ENCODE measurements at regions not wholly inside any gene's neighbourhood (a gene's known extent, or its start where the extent isn't known, plus 50 kb on each side); places are given as distances from the start of the nearest gene placed in this dataset.

DNA sequence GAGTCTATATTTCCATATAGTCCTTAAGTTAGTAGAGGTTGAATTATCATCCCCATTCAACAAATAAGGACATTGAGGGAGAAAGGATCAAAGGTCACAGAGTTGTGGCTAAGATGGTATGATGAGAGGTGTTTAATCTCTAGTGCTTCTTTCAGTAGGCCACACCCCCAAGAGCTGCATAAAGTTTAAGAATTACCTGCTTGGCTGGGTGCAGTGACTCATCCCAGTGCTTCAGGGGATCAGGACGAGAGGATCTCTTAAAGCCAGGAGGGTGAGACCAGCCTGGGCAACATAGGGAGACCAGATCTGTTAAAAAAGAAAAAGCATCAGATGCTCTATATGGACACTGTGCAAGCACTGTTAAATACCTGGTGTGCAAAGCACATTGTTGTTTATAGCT lies 560.0 kb upstream of the KLHL1 start:
- no peak for TF ChIP-seq CTCF (IDR thresholded peaks at IDR 0.05)
- no peak overlapping the region for H3K4me3 ChIP-seq
- no peak for DNase-seq (ENCODE audit: low spot score)
- H3K27ac ChIP-seq: no peak overlapping the region

DNA sequence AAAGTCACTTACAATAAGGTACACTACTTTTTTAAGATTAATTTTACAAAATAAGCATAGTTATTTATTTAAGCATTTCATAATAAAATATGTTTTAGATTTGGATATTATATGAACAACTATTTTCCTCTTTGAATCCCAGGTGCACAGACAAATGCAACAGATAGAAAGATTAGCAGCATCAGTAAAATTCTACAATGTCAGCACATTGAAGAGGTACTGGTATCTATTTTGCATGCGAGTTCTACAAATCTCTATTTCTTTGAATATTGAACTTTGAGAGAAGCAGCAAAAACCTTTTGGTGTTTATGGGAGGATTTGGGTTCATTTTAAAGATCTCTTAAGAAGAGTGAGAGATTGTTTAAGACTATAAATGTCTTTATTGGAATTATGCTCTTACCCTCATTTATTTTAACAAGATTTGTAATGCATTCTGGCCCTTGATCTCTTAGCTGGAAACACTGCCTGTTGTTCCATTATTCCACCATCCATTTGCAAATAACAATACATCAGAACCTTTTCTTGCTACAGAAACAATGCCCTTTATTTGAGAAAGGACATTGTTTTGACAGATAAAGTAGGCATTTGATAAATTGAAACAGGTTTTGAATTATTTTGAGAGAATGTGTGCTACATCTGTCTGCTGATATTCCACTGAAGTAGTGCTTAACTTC lies 558.8 kb upstream of the KLHL1 start:
- Histone ChIP-seq H3K4me3 (no peak overlapping the region), H3K27ac (no peak overlapping the region)
- DNase-seq (ENCODE audit: low spot score): no peak
- no peak for TF ChIP-seq CTCF (IDR thresholded peaks at IDR 0.05)

DNA sequence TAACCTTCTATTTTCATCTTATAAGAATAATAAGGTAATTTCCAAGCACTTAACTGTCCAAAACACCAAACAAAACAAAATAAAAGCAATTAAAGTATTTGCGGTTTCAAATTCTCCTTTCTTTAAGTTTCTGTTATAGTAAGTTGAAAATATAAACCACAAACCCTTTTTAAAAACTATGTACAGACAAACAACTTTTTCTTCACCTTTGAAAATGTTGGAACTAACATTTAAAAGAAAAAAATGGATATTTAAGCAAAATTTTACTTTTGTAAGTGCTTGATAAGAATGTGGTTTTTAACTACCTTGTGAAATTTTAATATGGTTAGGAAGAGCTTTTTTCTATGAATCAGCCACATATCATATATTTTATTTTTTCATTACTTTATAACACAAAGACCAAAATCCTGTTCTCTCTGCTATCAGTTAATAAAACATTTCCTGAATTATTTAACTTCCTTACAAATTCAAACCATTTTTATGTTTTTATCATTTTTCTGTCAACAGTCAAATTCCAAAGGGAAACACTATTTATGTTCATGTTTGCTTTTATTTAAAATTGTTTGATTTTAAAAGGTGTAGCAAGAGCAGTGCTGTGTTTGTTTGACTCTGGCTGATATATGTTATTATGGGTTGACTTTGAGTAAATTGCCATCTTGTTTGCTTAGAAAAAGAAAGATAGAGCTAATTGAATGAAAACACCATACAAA lies 554.1 kb upstream of the KLHL1 start:
- Histone ChIP-seq H3K4me3 (no peak overlapping the region), H3K27ac (no peak overlapping the region)
- DNase-seq (ENCODE audit: low spot score): no peak
- TF ChIP-seq CTCF (IDR thresholded peaks at IDR 0.05): no peak

GRCh38 chr13:70644052-70644451 lies 535.8 kb upstream of the KLHL1 start:
- H3K4me3 ChIP-seq: no peak overlapping the region
- DNase-seq (ENCODE audit: low spot score): no peak
- TF ChIP-seq CTCF (IDR thresholded peaks at IDR 0.05): no peak

GRCh38 chr13:70634893-70635292 lies 526.6 kb upstream of the KLHL1 start:
- TF ChIP-seq CTCF (IDR thresholded peaks at IDR 0.05): no peak
- H3K27ac ChIP-seq: no peak overlapping the region
- no peak for DNase-seq (ENCODE audit: low spot score)
- no peak overlapping the region for H3K4me3 ChIP-seq

More at GRCh38 chr13:70644052-70644451, 535.8 kb upstream of the KLHL1 start:
- no peak overlapping the region for H3K27ac ChIP-seq

- no peak for DNase-seq (ENCODE audit: low spot score)
- no peak overlapping the region for H3K27ac ChIP-seq
- no peak for TF ChIP-seq CTCF (IDR thresholded peaks at IDR 0.05)
- no peak overlapping the region for H3K4me3 ChIP-seq
These were observed 522.0 kb upstream of the KLHL1 start for GRCh38 chr13:70630247-70630646.

DNA sequence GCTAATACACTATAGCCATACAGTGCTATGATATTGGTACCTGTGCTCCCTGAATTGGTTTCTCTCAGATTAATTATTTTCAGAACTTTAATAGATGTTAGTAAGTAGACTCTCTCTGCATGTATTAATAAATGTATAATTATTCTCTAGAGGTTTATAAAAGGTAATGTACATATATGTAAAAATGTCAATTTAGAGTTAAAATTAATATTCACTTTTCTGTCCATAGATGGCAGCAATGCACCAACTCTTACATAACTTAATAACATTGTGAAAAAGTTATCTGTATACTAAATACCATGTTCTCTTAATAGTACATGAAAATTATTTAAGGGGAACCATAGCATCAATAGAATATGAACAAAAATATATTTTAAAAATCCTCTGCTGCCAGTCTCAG lies 515.0 kb upstream of the KLHL1 start:
- no peak for TF ChIP-seq CTCF (IDR thresholded peaks at IDR 0.05)
- no peak for DNase-seq (ENCODE audit: low spot score)
- Histone ChIP-seq H3K4me3 (no peak overlapping the region), H3K27ac (no peak overlapping the region)

All from coronary artery (tissue), 2 donors.